Esophagus muscularis mucosa (tissue), 3 donors: ENCODE measurements at regions not wholly inside any gene's neighbourhood (a gene's known extent, or its start where the extent isn't known, plus 50 kb on each side); places are given as distances from the start of the nearest gene placed in this dataset.

Experiments used
- CTCF ChIP-seq, 3 experiments: fragments of 200-600 bp in 2 of 3; fragments of 450-650 bp in 1 of 3; sonication (generic) in 2 of 3; IDR thresholded peaks; one replicate each; pipeline ENCODE4 v1.5.1; 2017 to 2019; ENCODE audit warnings: antibody characterized with exemption in 3 of 3, mild to moderate bottlenecking in 2 of 3, moderate library complexity in 1 of 3
- POLR2A ChIP-seq: fragments of 450-650 bp; IDR thresholded peaks from one replicate; pipeline ENCODE4 v1.6.1; 2017; ENCODE audit warnings: antibody characterized with exemption, moderate library complexity, mild to moderate bottlenecking, low read depth
- POLR2AphosphoS5 ChIP-seq, 2 donors: sonication (generic); formaldehyde crosslinking; IDR thresholded peaks; one replicate each; pipeline ENCODE4 v1.6.1; 2017; ENCODE audit warnings: antibody characterized with exemption in 2 of 2

- no peak for TF ChIP-seq CTCF (IDR thresholded peaks at IDR 0.05)
- no peak for TF ChIP-seq POLR2AphosphoS5 (IDR thresholded peaks at IDR 0.05)
- no peak for TF ChIP-seq POLR2A
Observed at GRCh38 chr18:40120356-40120755, 1834.7 kb upstream of the PIK3C3 start.
